HG03342 (cell line): ENCODE measurements at regions not wholly inside any gene's neighbourhood (a gene's known extent, or its start where the extent isn't known, plus 50 kb on each side); places are given as distances from the start of the nearest gene placed in this dataset.
"Not testable (repeated sequence)": the region's sequence is repeated elsewhere in the genome, so short reads cannot be mapped to it uniquely, and the experiment has no call there.

Experiments used
- ATAC-seq: cut with Tn5 transposase; IDR thresholded peaks from one replicate; pipeline ENCODE4 v1.9.1; 2021; ENCODE audit warnings: mild to moderate bottlenecking, moderate library complexity; ENCODE audit not compliant: unreplicated experiment

GRCh38 chr13:99743094-99743493, 228.5 kb downstream of the ZIC5 start:
- ATAC-seq, result no peak

- no peak for ATAC-seq
Observed at GRCh38 chr13:99741960-99742359, 229.6 kb downstream of the ZIC5 start.

GRCh38 chr13:99740251-99740979, 231.2 kb downstream of the ZIC5 start:
- no peak for ATAC-seq

GRCh38 chr13:99738626-99739025, 232.9 kb downstream of the ZIC5 start:
- ATAC-seq, result no peak

- no peak for ATAC-seq
Observed at GRCh38 chr13:99737481-99738245, 233.9 kb downstream of the ZIC5 start.

- ATAC-seq, result no peak
Observed at GRCh38 chr13:99736541-99736940, 235.0 kb downstream of the ZIC5 start.

GRCh38 chr13:99734013-99734693, 232.9 kb downstream of the TM9SF2 start:
- no peak for ATAC-seq

GRCh38 chr13:99733346-99733745, 232.1 kb downstream of the TM9SF2 start:
- ATAC-seq, result no peak

GRCh38 chr13:99731747-99732146, 230.5 kb downstream of the TM9SF2 start:
- ATAC-seq, result no peak

- no peak for ATAC-seq
Observed at GRCh38 chr13:99730403-99730802, 229.1 kb downstream of the TM9SF2 start.

GRCh38 chr13:99729745-99730144, 228.5 kb downstream of the TM9SF2 start:
- no peak for ATAC-seq

GRCh38 chr13:99727651-99728050, 226.4 kb downstream of the TM9SF2 start:
- not testable (repeated sequence) for ATAC-seq

GRCh38 chr13:99726282-99726894, 225.1 kb downstream of the TM9SF2 start:
- ATAC-seq, result no peak

- no peak for ATAC-seq
Observed at GRCh38 chr13:99725644-99726043, 224.4 kb downstream of the TM9SF2 start.

GRCh38 chr13:99724633-99725517, 223.6 kb downstream of the TM9SF2 start:
- peak; percentile 58 for ATAC-seq

GRCh38 chr13:99723878-99724277, 222.6 kb downstream of the TM9SF2 start:
- no peak for ATAC-seq

GRCh38 chr13:99722931-99723330, 221.7 kb downstream of the TM9SF2 start:
- no peak for ATAC-seq

GRCh38 chr13:99722338-99722818, 221.1 kb downstream of the TM9SF2 start:
- no peak for ATAC-seq

GRCh38 chr13:99721606-99722337, 220.5 kb downstream of the TM9SF2 start:
- no peak for ATAC-seq
